Breast epithelium (tissue), 3 donors: ENCODE measurements at regions not wholly inside any gene's neighbourhood (a gene's known extent, or its start where the extent isn't known, plus 50 kb on each side); places are given as distances from the start of the nearest gene placed in this dataset.

Source experiments
- POLR2A ChIP-seq: fragments of 450-650 bp; IDR thresholded peaks from one replicate; pipeline ENCODE4 v1.6.1; 2016; ENCODE audit warnings: antibody characterized with exemption, mild to moderate bottlenecking, moderate library complexity
- TF ChIP-seq, protein P1 (sequence below), 3 donors: fragments of 450-650 bp; IDR thresholded peaks; one replicate each; pipeline ENCODE4 v1.5.1; 2016 to 2017; ENCODE audit warnings: antibody characterized with exemption in 3 of 3, mild to moderate bottlenecking in 3 of 3, moderate library complexity in 3 of 3

DNA sequence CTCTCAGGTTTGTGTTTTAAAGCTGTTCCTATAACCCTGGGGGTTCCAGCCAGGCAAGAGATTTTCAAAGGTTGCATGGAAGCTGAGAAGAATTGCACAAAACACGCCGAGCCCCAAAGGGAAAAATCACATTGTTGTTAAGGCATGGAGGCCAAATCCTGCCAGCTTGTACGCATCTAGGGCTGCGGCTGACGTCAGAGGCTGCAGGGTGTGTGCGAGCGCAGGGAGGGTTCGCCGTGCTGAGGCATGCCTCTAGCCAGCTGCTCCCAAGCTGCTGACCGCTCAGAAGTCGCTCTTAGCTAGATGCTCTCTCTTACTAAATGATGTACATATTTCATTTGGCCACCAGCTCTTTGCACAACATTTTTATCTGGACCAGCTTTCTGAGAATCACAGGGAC lies 191.8 kb downstream of the LPIN1 start:
- TF ChIP-seq, protein P1, sequence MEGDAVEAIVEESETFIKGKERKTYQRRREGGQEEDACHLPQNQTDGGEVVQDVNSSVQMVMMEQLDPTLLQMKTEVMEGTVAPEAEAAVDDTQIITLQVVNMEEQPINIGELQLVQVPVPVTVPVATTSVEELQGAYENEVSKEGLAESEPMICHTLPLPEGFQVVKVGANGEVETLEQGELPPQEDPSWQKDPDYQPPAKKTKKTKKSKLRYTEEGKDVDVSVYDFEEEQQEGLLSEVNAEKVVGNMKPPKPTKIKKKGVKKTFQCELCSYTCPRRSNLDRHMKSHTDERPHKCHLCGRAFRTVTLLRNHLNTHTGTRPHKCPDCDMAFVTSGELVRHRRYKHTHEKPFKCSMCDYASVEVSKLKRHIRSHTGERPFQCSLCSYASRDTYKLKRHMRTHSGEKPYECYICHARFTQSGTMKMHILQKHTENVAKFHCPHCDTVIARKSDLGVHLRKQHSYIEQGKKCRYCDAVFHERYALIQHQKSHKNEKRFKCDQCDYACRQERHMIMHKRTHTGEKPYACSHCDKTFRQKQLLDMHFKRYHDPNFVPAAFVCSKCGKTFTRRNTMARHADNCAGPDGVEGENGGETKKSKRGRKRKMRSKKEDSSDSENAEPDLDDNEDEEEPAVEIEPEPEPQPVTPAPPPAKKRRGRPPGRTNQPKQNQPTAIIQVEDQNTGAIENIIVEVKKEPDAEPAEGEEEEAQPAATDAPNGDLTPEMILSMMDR (IDR thresholded peaks at IDR 0.05): no peak
- no peak for TF ChIP-seq POLR2A
